Fibroblast of peridontal ligament (primary cell): ENCODE measurements at regions not wholly inside any gene's neighbourhood (a gene's known extent, or its start where the extent isn't known, plus 50 kb on each side); places are given as distances from the start of the nearest gene placed in this dataset.

Experiments
- DNase-seq: peaks from one replicate; pipeline ENCODE4 v3.0.0-alpha.2; 2010; ENCODE audit errors: extremely low read depth

DNA sequence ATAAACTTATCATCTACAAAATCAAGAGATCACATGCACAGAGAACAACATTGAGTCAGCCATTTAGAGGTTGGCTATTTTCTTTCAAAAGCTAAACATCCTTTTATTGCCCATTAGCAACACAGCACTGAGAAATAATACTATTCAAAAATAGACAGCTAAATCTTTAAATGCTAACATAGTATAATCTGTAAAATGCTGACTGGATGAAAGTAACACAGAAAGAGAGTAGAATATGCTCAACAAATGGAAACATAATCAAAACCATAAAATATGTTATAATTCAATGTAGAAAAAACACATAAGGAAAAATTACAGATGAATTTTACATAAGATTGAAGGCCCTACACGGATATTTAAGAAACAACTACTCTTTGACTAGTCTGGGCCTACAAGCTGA, 56.5 kb upstream of the COL3A1 start:
- no peak for DNase-seq

DNA sequence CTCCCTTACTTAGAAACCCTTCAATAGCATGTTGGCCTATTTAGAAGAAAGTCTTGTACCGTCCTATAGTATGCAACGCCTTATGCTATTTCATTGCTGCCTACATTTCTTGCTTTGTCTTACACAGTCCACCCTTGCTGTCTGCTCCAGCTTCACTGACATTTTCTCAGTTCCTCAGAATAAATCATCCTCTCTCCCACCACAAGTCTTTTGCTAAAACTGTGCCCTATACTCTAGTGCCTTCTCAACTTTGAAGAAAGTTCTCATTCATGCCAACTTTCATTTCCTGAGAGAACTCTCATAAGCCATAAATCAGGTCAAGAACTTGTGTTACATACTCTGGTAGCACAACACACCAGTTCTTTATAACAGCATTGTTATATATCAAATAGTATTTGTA, 54.3 kb upstream of the COL3A1 start:
- no peak for DNase-seq

- DNase-seq: no peak
Measured at GRCh38 chr2:188922191-188922590, 52.0 kb upstream of the COL3A1 start.
